ENCODE measurements at regions not wholly inside any gene's neighbourhood (a gene's known extent, or its start where the extent isn't known, plus 50 kb on each side); places are given as distances from the start of the nearest gene placed in this dataset.

DNA sequence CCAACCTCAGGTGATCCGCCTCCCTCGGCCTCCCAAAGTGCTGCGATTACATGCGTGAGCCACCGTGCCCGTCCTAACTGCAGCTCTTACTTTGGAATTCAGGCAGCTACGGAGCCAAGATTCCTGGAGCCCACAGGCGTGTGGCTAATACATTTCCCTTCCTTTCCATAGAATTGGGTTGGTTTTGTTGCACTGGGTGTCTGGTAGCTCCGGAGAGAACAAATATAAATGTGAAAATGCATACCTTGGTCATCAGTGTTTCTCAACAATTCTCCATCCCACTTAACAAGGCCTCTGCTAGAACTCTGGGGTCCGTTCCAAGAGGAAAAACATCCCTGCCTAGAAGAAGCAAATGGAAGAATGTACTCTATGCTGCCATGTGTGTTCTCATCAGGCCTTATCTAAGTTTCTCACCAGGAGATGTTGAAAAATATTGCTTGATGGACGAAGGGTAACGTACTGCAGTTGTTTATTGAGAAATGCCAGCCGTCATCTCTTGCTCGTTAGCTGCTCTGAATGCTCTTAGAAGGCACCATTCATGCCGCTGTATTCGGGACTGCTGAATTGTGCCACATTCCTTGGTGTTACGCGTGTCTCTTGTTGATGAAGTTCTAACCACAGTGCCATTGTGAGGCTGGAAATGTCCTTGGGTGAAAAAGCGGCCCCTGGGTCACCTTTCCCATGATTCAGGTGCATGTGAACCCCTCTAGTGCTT is 50.5 kb upstream of the CD99 start:
- no peak for FAIRE-seq

DNA sequence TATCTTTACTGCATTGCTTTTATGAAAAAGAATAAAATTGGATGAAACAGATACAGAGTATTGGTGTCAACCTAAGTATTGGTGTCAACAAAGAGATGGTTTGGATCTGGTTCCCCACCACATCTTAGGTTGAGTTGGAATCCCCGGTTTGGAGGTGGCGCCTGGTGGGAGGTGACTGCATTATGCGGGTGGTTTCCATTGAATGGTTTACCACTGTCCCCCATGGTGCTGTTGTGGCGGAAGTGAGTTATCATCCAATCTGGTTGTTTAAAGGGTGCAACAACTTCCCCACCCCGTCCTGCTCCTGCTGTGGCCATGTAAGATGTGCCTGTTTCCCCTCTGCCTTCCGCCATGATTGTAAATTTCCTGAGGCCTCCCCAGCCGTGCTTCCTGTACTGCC is 52.8 kb upstream of the CD99 start:
- no peak for FAIRE-seq

GRCh38 chrX:2635342-2635741 is 55.8 kb upstream of the CD99 start:
- FAIRE-seq = no peak

DNA sequence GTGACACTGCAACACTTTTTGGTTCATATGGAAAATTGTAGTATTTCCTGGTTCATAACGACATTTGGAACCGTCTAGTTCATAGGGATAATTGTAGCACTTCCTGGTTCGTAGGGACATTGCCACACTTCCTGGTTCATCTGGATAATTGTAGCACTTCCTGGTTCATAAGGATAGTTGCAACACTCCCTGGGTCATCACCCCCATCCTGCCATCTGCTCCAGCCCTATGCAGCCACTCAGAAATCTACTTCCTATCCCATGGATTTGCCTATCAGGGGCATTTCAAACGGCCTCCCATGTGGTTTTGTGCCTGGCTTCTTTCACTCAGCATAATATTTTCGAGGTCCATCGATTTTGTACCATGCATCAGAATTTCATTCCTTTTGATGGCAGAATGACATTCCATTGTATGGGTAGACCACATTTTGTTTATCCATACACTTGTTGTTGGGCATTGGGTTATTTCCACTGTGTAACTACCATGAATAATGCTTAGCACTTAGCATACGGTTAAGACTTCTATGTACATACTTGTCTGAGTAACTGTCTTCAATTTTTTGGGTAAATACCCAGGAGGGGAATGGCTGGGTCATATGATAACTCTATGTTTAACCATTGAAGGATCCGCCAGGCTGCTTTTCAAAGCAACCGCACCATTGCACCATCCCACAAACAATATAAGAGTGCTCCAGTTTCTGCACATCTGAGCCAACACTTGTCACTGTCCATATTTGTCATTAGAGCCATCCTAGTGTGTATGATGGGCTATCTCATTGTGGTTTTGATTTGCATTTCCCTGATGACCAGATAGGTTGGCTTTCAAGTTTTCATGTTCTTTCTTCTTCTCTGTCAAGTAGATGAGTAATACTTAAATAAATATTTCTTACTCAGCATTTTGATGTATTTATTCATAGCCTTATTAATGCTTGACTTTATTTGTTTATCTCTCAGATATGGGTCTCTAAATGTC is 58.3 kb upstream of the CD99 start:
- no peak for FAIRE-seq

GRCh38 chrX:2631743-2632532 is 59.2 kb upstream of the CD99 start:
- no peak for FAIRE-seq

DNA sequence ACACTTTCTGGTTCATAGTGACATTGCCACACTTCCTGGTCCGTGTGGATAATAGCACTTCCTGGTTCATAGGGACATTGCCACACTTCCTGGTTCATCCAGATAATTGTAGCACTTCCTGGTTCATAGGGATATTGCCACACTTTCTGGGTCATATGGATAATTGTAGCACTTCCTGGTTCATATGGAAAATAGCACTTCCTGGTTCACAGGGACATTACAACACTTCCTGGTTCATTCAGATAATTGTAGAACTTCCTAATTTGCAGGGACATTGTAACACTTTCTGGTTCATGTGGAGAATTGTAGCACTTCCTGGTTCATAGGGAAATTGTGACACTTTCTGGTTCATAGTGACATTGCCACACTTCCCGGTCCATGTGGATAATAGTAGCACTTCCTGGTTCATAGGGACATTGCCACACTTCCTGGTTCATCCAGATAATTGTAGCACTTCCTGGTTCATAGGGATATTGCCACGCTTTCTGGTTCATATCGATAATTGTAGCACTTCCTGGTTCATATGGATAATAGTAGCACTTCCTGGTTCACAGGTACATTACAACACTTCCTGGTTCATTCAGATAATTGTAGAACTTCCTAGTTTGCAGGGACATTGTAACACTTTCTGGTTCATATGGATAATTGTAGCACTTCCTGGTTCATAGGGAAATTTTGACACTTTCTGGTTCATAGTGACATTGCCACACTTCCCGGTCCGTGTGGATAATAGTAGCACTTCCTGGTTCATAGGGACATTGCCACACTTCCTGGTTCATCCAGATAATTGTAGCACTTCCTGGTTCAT is 60.0 kb upstream of the CD99 start:
- FAIRE-seq = peak; percentile 36

- peak; percentile 89 for FAIRE-seq
Measured at GRCh38 chrX:2630008-2630934, 60.8 kb upstream of the CD99 start.

- no peak for FAIRE-seq
Measured at GRCh38 chrX:2629316-2630007, 61.6 kb upstream of the CD99 start.

- FAIRE-seq = no peak
Measured at GRCh38 chrX:2628751-2629315, 62.3 kb upstream of the CD99 start.

DNA sequence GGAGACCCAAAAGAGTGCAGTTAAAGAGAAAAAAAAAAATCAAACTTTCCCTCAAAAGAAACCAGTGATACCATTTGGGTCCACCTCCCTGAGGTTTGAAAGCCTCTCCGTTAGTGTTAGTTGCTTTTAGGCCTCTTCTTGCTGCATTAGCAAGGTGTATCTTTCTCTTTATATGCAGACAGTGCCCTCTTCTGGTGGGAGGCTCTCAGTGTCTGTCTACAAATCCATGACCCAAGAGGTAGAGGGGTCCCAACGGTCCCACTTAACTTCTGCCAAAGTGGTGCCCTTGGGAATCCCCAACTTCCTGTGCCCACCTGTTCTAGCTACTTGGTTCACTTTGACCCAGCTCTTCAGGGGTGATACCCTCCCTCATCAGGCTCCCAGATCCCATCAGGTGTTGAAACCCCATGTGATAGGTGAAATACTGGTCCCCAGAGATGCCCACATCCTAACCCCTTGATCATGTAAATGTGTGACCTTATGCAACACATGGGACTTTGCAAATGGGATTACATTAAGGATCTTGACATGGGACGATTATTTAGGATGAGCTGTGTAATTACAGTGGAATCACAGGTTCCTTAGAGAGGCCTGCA is 63.7 kb upstream of the CD99 start:
- FAIRE-seq = no peak

GRCh38 chrX:2626750-2627149 is 64.3 kb upstream of the CD99 start:
- no peak for FAIRE-seq

DNA sequence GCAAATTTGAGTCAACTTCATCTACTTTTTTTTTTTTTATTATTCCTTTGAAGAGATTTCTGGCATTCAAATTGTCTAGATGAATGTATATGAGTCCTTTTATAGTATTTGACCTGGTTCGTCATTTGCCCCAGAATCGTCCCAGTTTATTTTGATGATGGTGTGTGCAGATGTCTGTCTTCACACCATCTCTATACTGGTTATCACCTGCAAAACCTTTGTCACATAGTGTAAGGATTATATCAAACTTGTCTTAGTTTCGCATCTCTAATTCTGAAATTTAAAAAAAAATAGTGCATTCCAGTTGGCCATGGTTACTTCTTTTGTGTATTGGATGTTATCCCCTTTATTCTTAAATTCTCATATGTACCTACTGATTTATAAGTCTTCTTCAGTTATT is 70.5 kb upstream of the CD99 start:
- FAIRE-seq = no peak

- FAIRE-seq = no peak
Measured at GRCh38 chrX:2618516-2618915, 72.6 kb upstream of the CD99 start.

DNA sequence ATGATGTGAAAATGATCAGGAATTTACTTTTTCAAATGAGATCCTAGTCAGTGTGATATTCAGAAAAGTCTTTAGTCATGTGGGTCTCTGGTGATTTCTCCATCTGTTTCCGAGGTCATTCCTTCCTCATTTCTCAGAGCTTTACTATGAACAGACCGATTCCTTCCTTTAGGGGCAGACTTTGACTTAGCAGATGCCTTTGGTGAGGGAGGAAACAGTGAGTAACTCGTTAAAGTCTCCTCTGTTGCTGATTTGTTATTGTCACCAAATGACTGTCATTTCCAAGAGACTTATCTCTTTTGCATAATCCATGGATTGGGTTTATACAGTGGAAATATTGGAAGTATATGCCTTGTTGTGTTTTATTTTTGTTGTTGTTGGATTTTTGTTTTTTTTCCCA is 76.2 kb upstream of the CD99 start:
- FAIRE-seq = no peak

DNA sequence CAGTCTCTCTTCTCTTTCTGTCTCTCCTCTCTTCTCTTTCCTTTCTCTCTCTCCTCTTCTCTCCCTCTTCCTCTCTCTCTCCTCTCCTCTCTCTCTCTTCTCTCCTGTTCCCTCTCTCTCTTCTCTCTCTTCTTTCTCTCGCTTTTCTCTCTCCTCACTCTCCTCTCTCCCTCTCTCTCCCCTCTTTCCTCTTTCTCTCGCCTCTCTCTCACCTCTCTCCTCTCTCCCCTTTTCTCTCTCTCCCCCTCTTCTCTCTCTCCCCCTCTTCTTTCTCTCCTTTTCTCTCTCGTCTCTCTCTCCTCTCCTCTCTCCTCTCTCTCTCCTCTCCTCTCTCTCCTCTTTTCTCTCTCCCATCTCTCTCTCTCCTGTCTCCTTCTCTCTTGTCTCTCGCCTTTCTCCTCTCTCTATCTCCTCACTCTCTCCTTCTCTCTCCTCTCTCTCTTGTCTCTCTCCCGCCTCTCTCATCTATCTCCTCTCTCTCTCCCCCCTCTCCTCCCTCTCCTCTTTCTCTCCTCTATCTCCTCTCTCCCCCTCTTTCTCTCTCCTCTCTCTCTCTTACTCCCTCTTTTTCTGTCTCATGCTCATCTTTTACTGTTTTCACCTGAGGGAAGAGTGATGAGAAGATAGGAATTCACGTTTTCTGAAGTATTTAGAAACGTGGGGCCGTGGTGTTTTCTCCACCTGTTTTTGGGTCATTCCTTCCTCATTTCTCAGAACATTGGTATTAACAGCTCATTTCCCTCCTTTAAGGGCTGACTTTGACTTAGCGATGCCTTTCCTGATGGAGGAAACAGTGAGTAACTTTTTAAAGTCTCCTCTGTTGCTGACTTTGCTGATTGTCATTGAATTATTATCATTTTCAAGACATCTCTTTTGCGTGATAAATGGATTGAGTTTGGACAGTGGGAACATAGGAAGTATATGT is 80.6 kb upstream of the CD99 start:
- FAIRE-seq = no peak

DNA sequence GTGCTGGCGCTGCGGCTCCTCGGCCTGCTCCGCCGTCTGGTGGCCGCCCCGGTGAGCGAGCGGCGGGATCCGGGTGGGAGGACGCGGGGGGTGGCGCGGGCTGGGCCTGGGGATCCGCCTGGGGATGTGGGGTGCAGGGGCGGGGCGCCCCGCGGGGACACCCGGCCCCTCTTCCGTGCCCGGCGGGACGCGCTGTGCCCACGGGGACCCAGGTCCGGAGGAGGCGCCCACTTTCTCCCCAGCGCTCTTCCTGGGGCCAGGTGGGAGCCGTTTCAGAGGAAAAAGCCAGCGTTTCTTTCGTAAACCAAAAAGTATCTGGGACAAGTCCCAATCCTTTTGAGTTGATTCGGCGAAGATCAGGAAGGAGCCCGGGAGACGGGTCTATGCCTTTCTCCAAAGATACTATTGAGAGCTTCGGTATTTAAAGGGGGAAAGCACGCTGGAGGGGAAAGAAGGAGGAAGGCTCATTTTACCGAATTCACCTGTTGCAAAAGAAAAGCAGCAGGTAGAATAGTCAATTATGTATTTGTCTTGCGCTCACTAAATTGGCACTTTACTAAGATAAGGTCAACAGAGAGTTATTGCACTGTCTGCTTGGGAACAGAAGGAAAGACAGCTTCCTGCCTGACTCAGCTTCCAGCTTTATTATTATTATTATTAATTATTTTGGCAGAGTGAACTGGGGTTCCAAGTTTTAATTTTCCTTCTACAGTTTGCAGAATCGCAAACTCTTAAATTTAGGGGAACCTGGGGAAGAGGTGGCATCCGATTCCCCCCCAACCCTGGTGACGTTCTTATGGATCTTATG is 81.5 kb upstream of the CD99 start:
- no peak for FAIRE-seq

DNA sequence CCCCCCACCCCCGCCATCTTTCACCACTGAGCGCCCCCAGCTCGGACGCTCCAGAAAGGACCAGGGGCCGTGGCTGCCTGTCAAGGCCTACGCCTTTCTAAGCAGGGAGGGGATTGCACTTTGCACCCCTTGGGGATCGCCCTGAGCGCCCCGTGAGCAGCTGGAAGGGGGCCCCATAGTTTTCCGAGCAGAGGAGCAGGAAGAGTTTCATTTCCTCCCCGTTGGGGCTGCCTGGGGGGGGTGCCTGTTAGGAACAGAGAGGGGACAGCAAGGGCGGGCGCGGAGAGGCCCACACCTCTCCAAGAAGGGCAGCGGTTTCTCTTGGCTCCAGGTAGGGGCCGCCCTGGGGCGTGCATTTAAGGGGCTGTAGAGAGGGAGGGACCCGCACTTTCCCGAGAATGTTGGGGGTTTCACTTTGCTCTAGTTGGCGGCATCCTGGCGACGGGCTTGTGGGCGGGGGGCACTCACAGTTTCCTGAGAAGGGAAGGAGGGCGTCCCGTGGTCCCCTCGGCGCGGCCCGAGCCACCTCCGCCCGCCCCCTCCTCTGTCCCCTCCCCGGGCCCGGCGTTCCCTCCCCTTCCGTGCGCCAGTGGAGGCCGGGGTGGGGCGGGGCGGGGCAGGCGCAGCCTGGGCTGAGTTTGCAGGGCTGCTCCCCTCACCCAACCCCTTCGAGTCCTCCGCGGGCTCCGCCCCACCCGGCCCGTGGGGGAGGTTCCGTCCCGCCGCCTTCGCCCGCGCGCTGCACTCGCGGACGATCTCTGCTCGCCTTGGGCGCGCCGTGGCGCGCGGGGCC is 82.3 kb upstream of the CD99 start:
- FAIRE-seq = no peak
